ENCODE measurements at regions not wholly inside any gene's neighbourhood (a gene's known extent, or its start where the extent isn't known, plus 50 kb on each side); places are given as distances from the start of the nearest gene placed in this dataset.
A peak's percentile ranks its signal among the peaks of the same experiment; 100 is the strongest.

GRCh38 chr16:18059089-18059488 is 277.4 kb downstream of the NPIPA8 start:
- intact Hi-C loops (cut with micrococcal nuclease; ENCODE audit: unreplicated experiment) (no loop called here), in situ Hi-C loops (cut with HindIII; ENCODE audit: extremely low pct_ligation_motif_present, low pct_unique_long_range_greater_than_20kb) (no loop called here)
- TF ChIP-seq PLRG1 (conservative IDR thresholded peaks at IDR 0.05): peak; percentile 83; the same call in 1 of the 2 replicates
- TF ChIP-seq TRIM22 (IDR thresholded peaks at IDR 0.05): 0 out of 2 replicates have a peak, but pooled peaks have one; percentile 8
- no peak for TF ChIP-seq ZBTB33 (CRISPR knock-in tag; IDR thresholded peaks at IDR 0.05)
- TF ChIP-seq PRDM4 (CRISPR knock-in tag; IDR thresholded peaks at IDR 0.05; ENCODE audit: borderline replicate concordance): no peak
- 0 out of 2 replicates have a peak, but pooled peaks have one; percentile 3 for TF ChIP-seq FOXP1 (IDR thresholded peaks at IDR 0.05)
- no peak for TF ChIP-seq FOXP1 (CRISPR knock-in tag; IDR thresholded peaks at IDR 0.05)
- peak; percentile 2; the same call in 1 of the 2 replicates for TF ChIP-seq ATF7 (IDR thresholded peaks at IDR 0.05)
- TF ChIP-seq ATF7 (CRISPR knock-in tag; IDR thresholded peaks at IDR 0.05): no peak
- no peak for TF ChIP-seq SMARCE1 (IDR thresholded peaks at IDR 0.05; ENCODE audit: borderline replicate concordance)
- 0 out of 2 replicates have a peak, but pooled peaks have one; percentile 92 for TF ChIP-seq SOX6 (IDR thresholded peaks at IDR 0.05)
- TF ChIP-seq SOX6 (CRISPR knock-in tag; IDR thresholded peaks at IDR 0.05): no peak
- peak; percentile 74; the same call in 1 of the 2 replicates for TF ChIP-seq NBN (conservative IDR thresholded peaks at IDR 0.05)
- TF ChIP-seq ZNF30 (CRISPR knock-in tag; IDR thresholded peaks at IDR 0.05): no peak
- no peak for TF ChIP-seq ZBTB42 (CRISPR knock-in tag; IDR thresholded peaks at IDR 0.05)
- TF ChIP-seq ZNF556 (CRISPR knock-in tag; IDR thresholded peaks at IDR 0.05; ENCODE audit: borderline replicate concordance): no peak
- no peak for TF ChIP-seq NR3C1 (CRISPR knock-in tag; IDR thresholded peaks at IDR 0.05)

More at GRCh38 chr16:18059089-18059488, 277.4 kb downstream of the NPIPA8 start:
- H3K4me3 ChIP-seq (replicated peaks in 1 of 3; ENCODE audit: insufficient read depth in 1 of 3, low read depth in 2 of 3, low read length in 3 of 3): no peak overlapping the region
- H3K27ac ChIP-seq (ENCODE audit: extremely low read length, insufficient read depth, low read length): no peak overlapping the region
- 100% methylated on average over 1 of the region's 1 CpG for WGBS (ENCODE audit: low lambda C conversion rate)
- H3K4me2 ChIP-seq (ENCODE audit: low read depth, low read length): no peak overlapping the region
- no peaks in the 10 kb centered on the region for H3K79me2 ChIP-seq (ENCODE audit: insufficient read depth, low read length)
- ATAC-seq (no peak), DNase-seq (ENCODE audit: low spot score) (no peak), FAIRE-seq (no peak)
- no peak overlapping the region for H2AFZ ChIP-seq (ENCODE audit: low read length)
- POLR2A ChIA-PET: no interaction called here
- H3K4me1 ChIP-seq (ENCODE audit: insufficient read depth, low read length): no peaks in the 10 kb centered on the region
- no TSS peak for BruUV-seq (replicated peaks)
- H3K36me3 ChIP-seq (replicated peaks in 1 of 2; ENCODE audit: control insufficient read depth in 1 of 2, insufficient read depth in 2 of 2, low read length in 2 of 2): no peaks in the 10 kb centered on the region
- H3K27me3 ChIP-seq (ENCODE audit: control insufficient read depth in 1 of 2, insufficient read depth in 2 of 2, low read length in 2 of 2): peaks cover 5 to 41% of the 10 kb centered on the region in 2 experiments; a peak in 4 of 5 replicates
- H3K9ac ChIP-seq (ENCODE audit: insufficient read depth, low read depth, low read length): no peak overlapping the region
- H3K9me3 ChIP-seq (ENCODE audit: low read length): no peaks in the 10 kb centered on the region
- no peaks in the 10 kb centered on the region for H4K20me1 ChIP-seq (ENCODE audit: insufficient read depth, low read length)
- CTCF ChIA-PET (ENCODE audit: low intra/inter-chr PET ratio, low total read pairs): no interaction called here

Data from HepG2 (cell line).